Esophagus squamous epithelium (tissue), 5 donors: ENCODE measurements at regions not wholly inside any gene's neighbourhood (a gene's known extent, or its start where the extent isn't known, plus 50 kb on each side); places are given as distances from the start of the nearest gene placed in this dataset.

Experiments
- DNase-seq: peaks from one replicate; lab custom pipeline; 2025; lab: John Stamatoyannopoulos, UW
- H3K27ac ChIP-seq, 4 donors: fragments of 200-600 bp; sonication (generic); one replicate each; pipeline ENCODE4 v1.5.1; 2016 to 2019; ENCODE audit warnings: mild to moderate bottlenecking in 1 of 4
- H3K27me3 ChIP-seq, 4 donors: fragments of 200-600 bp; sonication (generic); 1 replicate in 3 of 4; 2 replicates in 1 of 4; pipeline versions ENCODE4 v1.5.1 to v1.6.0; 2017 to 2021; ENCODE audit warnings: antibody characterized with exemption in 1 of 4
- H3K36me3 ChIP-seq, 3 donors: fragments of 200-600 bp; sonication (generic); one replicate each; pipeline ENCODE4 v1.5.1; 2016 to 2019
- H3K4me1 ChIP-seq, 3 donors: fragments of 200-600 bp; sonication (generic); one replicate each; pipeline ENCODE4 v1.5.1; 2017 to 2019
- H3K4me3 ChIP-seq, 4 donors: fragments of 200-600 bp; sonication (generic); 1 replicate in 3 of 4; 2 replicates in 1 of 4; pipeline ENCODE4 v1.5.1; 2016 to 2019; ENCODE audit warnings: mild to moderate bottlenecking in 2 of 4, moderate library complexity in 1 of 4
- H3K9me3 ChIP-seq, 3 donors: fragments of 200-600 bp; sonication (generic); one replicate each; pipeline ENCODE4 v1.5.1; 2016 to 2019
- CTCF ChIP-seq, 6 experiments: fragments of 450-650 bp in 4 of 6; fragments of 200-600 bp in 2 of 6; sonication (generic) in 2 of 6; IDR thresholded peaks; one replicate each; pipeline ENCODE4 v1.5.1; 2016 to 2019; ENCODE audit warnings: antibody characterized with exemption in 6 of 6, mild to moderate bottlenecking in 4 of 6, moderate library complexity in 4 of 6
- POLR2A ChIP-seq, 4 donors: fragments of 450-650 bp; IDR thresholded peaks; one replicate each; pipeline ENCODE4 v1.6.1; 2017; ENCODE audit warnings: antibody characterized with exemption in 4 of 4, mild to moderate bottlenecking in 4 of 4, moderate library complexity in 3 of 4
- whole genome bisulfite sequencing, 2 donors: methylation state at CpG; one replicate each; pipeline ENCODE4 v1.1.5; 2018; 5-methylcytosine and 5-hydroxymethylcytosine counted together
- intact Hi-C: fragments of 100-400 bp; cut with DNase I; formaldehyde crosslinking; loops from one replicate; pipeline ENCODE4 v1.15.0; 2022
- donor health status: DM: yes; HTN: yes; CAD: no.

GRCh38 chr16:86071611-86072240 lies 172.8 kb downstream of the IRF8 start:
- no peaks in the 10 kb centered on the region for H3K36me3 ChIP-seq
- TF ChIP-seq CTCF (IDR thresholded peaks at IDR 0.05), result no peak
- no peak for TF ChIP-seq POLR2A (IDR thresholded peaks at IDR 0.05)
- WGBS, 2 donors, result 69 to 74% methylated on average over 7 to 10 of the region's 12 CpGs
- intact Hi-C loops, result no loop called here
- H3K9me3 ChIP-seq, result no peaks in the 10 kb centered on the region
- H3K27ac ChIP-seq, result no peak overlapping the region
- H3K27me3 ChIP-seq, result peaks cover 0 to 28% (median 0%) of the 10 kb centered on the region in 4 donors
- H3K4me1 ChIP-seq, result peaks cover 0 to 4% (median 0%) of the 10 kb centered on the region in 3 donors
- H3K4me3 ChIP-seq, result no peak overlapping the region
- no peak for DNase-seq

GRCh38 chr16:86072328-86073102 lies 173.6 kb downstream of the IRF8 start:
- intact Hi-C loops, result no loop called here
- DNase-seq, result no peak

GRCh38 chr16:86073103-86073625 lies 174.2 kb downstream of the IRF8 start:
- TF ChIP-seq POLR2A (IDR thresholded peaks at IDR 0.05), result no peak
- no peak for TF ChIP-seq CTCF (IDR thresholded peaks at IDR 0.05)
- H3K27me3 ChIP-seq, result peaks cover 0 to 28% (median 0%) of the 10 kb centered on the region in 4 donors
- intact Hi-C loops, result no loop called here
- H3K27ac ChIP-seq, result no peak overlapping the region
- H3K9me3 ChIP-seq, result no peaks in the 10 kb centered on the region
- no peak overlapping the region for H3K4me3 ChIP-seq
- WGBS, 2 donors, result 46 to 63% methylated on average over 8 to 11 of the region's 11 CpGs
- H3K4me1 ChIP-seq, result peaks cover 0 to 4% (median 0%) of the 10 kb centered on the region in 3 donors
- H3K36me3 ChIP-seq, result no peaks in the 10 kb centered on the region
- no peak for DNase-seq

More at GRCh38 chr16:86072328-86073102, 173.6 kb downstream of the IRF8 start:
- Histone ChIP-seq H3K4me1 (peaks cover 0 to 4% (median 0%) of the 10 kb centered on the region in 3 donors), H3K27ac (no peak overlapping the region), H3K4me3 (no peak overlapping the region), H3K36me3 (no peaks in the 10 kb centered on the region), H3K27me3 (peaks cover 0 to 28% (median 0%) of the 10 kb centered on the region in 4 donors), H3K9me3 (no peaks in the 10 kb centered on the region)
- 35 to 46% methylated on average over 19 to 20 of the region's 21 CpGs for WGBS, 2 donors
- TF ChIP-seq CTCF (IDR thresholded peaks at IDR 0.05) (peak; percentile 25 to 81 (median 64)), POLR2A (IDR thresholded peaks at IDR 0.05) (no peak)

- H3K27ac ChIP-seq, result no peak overlapping the region
- H3K36me3 ChIP-seq, result no peaks in the 10 kb centered on the region
- no peaks in the 10 kb centered on the region for H3K9me3 ChIP-seq
- TF ChIP-seq POLR2A (IDR thresholded peaks at IDR 0.05), result no peak
- TF ChIP-seq CTCF (IDR thresholded peaks at IDR 0.05), result no peak
- WGBS, 2 donors, result 85% methylated on average over 8 to 9 of the region's 9 CpGs
- intact Hi-C loops, result no loop called here
- H3K4me1 ChIP-seq, result peaks cover 0 to 4% (median 0%) of the 10 kb centered on the region in 3 donors
- no peak for DNase-seq
- no peak overlapping the region for H3K4me3 ChIP-seq
- peaks cover 0 to 28% (median 0%) of the 10 kb centered on the region in 4 donors for H3K27me3 ChIP-seq
Observed at GRCh38 chr16:86073763-86074493, 175.0 kb downstream of the IRF8 start.
